ENCODE measurements at regions not wholly inside any gene's neighbourhood (a gene's known extent, or its start where the extent isn't known, plus 50 kb on each side); places are given as distances from the start of the nearest gene placed in this dataset.

- no peak for DNase-seq
Observed at GRCh38 chr5:156095709-156096241, 231.2 kb upstream of the SGCD start.

GRCh38 chr5:156096259-156096658 lies 230.7 kb upstream of the SGCD start:
- DNase-seq, result no peak

- no peak for DNase-seq
Observed at GRCh38 chr5:156103155-156103885, 223.6 kb upstream of the SGCD start.

GRCh38 chr5:156109317-156110023 lies 217.5 kb upstream of the SGCD start:
- DNase-seq, result no peak

GRCh38 chr5:156119692-156120091 lies 207.3 kb upstream of the SGCD start:
- DNase-seq, result no peak

- no peak for DNase-seq
Observed at GRCh38 chr5:156120777-156121176, 206.2 kb upstream of the SGCD start.

GRCh38 chr5:156121234-156121633 lies 205.7 kb upstream of the SGCD start:
- no peak for DNase-seq

- DNase-seq, result no peak
Observed at GRCh38 chr5:156121882-156122281, 205.1 kb upstream of the SGCD start.

GRCh38 chr5:156124708-156125107 lies 202.3 kb upstream of the SGCD start:
- DNase-seq, result no peak

- no peak for DNase-seq
Observed at GRCh38 chr5:156125118-156125517, 201.8 kb upstream of the SGCD start.

GRCh38 chr5:156126716-156127115 lies 200.2 kb upstream of the SGCD start:
- no peak for DNase-seq

- no peak for DNase-seq
Observed at GRCh38 chr5:156128026-156128425, 198.9 kb upstream of the SGCD start.

GRCh38 chr5:156134216-156134615 lies 192.7 kb upstream of the SGCD start:
- no peak for DNase-seq

GRCh38 chr5:156135531-156135930 lies 191.4 kb upstream of the SGCD start:
- DNase-seq, result no peak

- no peak for DNase-seq
Observed at GRCh38 chr5:156137071-156137869, 189.7 kb upstream of the SGCD start.

GRCh38 chr5:156142867-156143266 lies 184.1 kb upstream of the SGCD start:
- DNase-seq, result no peak

GRCh38 chr5:156147261-156147943 lies 179.6 kb upstream of the SGCD start:
- DNase-seq, result no peak

- no peak for DNase-seq
Observed at GRCh38 chr5:156147944-156148285, 179.0 kb upstream of the SGCD start.

GRCh38 chr5:156148301-156148700 lies 178.7 kb upstream of the SGCD start:
- DNase-seq, result no peak

- DNase-seq, result no peak
Observed at GRCh38 chr5:156149213-156149612, 177.8 kb upstream of the SGCD start.

GRCh38 chr5:156153602-156154001 lies 173.4 kb upstream of the SGCD start:
- DNase-seq, result no peak

- no peak for DNase-seq
Observed at GRCh38 chr5:156154757-156155156, 172.2 kb upstream of the SGCD start.

- DNase-seq, result no peak
Observed at GRCh38 chr5:156155598-156155997, 171.4 kb upstream of the SGCD start.

Measured in eye (tissue), 1 donor.